Prostate gland (tissue), 2 donors: ENCODE measurements at regions not wholly inside any gene's neighbourhood (a gene's known extent, or its start where the extent isn't known, plus 50 kb on each side); places are given as distances from the start of the nearest gene placed in this dataset.

Experiments used
- POLR2A ChIP-seq: fragments of 450-650 bp; IDR thresholded peaks from one replicate; pipeline ENCODE4 v1.6.1; 2016; ENCODE audit warnings: antibody characterized with exemption, mild to moderate bottlenecking
- POLR2AphosphoS5 ChIP-seq: sonication (generic); formaldehyde crosslinking; IDR thresholded peaks from one replicate; pipeline ENCODE4 v1.6.1; 2017; ENCODE audit warnings: antibody characterized with exemption
- TF ChIP-seq, protein P1 (sequence below), 4 experiments: fragments of 200-600 bp in 2 of 4; fragments of 450-650 bp in 2 of 4; sonication (generic) in 2 of 4; IDR thresholded peaks; 1 replicate in 3 of 4; 2 replicates in 1 of 4; pipeline ENCODE4 v1.5.1; 2016 to 2019; ENCODE audit warnings: antibody characterized with exemption in 4 of 4, mild to moderate bottlenecking in 2 of 4, moderate library complexity in 2 of 4

DNA sequence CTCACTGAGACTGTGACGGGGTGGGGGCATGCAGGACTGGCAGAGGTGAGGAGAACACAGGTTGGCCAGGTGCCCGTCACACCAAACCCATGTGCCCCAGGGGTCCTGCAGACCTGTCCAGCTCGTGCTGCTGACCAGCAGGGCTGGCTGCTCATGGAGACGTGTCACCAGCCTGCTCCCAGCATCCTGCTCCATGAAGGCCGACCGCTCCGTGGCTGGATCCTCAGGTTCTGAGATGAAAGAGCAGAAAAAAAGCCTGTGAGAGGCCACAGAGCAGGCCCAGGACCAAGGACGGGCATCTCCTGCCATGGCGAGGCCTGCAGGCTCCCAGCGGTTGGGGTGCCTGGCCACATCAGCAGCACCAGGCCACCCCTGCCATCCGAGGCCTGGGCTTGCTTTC, 71.7 kb upstream of the DRD5 start:
- TF ChIP-seq, protein P1, sequence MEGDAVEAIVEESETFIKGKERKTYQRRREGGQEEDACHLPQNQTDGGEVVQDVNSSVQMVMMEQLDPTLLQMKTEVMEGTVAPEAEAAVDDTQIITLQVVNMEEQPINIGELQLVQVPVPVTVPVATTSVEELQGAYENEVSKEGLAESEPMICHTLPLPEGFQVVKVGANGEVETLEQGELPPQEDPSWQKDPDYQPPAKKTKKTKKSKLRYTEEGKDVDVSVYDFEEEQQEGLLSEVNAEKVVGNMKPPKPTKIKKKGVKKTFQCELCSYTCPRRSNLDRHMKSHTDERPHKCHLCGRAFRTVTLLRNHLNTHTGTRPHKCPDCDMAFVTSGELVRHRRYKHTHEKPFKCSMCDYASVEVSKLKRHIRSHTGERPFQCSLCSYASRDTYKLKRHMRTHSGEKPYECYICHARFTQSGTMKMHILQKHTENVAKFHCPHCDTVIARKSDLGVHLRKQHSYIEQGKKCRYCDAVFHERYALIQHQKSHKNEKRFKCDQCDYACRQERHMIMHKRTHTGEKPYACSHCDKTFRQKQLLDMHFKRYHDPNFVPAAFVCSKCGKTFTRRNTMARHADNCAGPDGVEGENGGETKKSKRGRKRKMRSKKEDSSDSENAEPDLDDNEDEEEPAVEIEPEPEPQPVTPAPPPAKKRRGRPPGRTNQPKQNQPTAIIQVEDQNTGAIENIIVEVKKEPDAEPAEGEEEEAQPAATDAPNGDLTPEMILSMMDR (IDR thresholded peaks at IDR 0.05) = no peak
- TF ChIP-seq POLR2A = no peak
- TF ChIP-seq POLR2AphosphoS5 = no peak
